Kidney (tissue), 13 donors: ENCODE measurements at regions not wholly inside any gene's neighbourhood (a gene's known extent, or its start where the extent isn't known, plus 50 kb on each side); places are given as distances from the start of the nearest gene placed in this dataset.

Experiments
- DNase-seq, 5 donors: peaks; one replicate each; pipeline ENCODE4 v3.0.0-alpha.2; 2013 to 2020
- FAIRE-seq: peaks from 2 replicates; lab custom pipeline; 2012; peaks lifted over from hg19 to GRCh38; lab: Jason Lieb, UNC
- H3K27ac ChIP-seq, 2 donors: one replicate each; pipeline ENCODE4 v1.7.0; 2013; ENCODE audit warnings: low read depth in 2 of 2, low read length in 2 of 2, inconsistent platforms in 1 of 2
- H3K27me3 ChIP-seq: one replicate; pipeline ENCODE4 v1.7.1; 2013; ENCODE audit warnings: low read length, inconsistent platforms; ENCODE audit not compliant: control insufficient read depth, insufficient read depth
- H3K36me3 ChIP-seq, 3 donors: one replicate each; pipeline versions ENCODE4 v1.7.0 to v1.7.1; 2013; ENCODE audit warnings: low read length in 3 of 3, control low read depth in 1 of 3, inconsistent platforms in 1 of 3; ENCODE audit not compliant: insufficient read depth in 3 of 3, control insufficient read depth in 2 of 3
- H3K4me1 ChIP-seq, 3 donors: one replicate each; pipeline versions ENCODE4 v1.7.0 to v1.7.1; 2013; ENCODE audit warnings: low read length in 3 of 3, inconsistent platforms in 1 of 3, low read depth in 1 of 3; ENCODE audit not compliant: control insufficient read depth in 2 of 3, insufficient read depth in 2 of 3
- H3K4me3 ChIP-seq, 3 donors: one replicate each; pipeline versions ENCODE4 v1.7.0 to v1.8.1; 2013; ENCODE audit warnings: low read length in 3 of 3, control low read depth in 1 of 3, inconsistent platforms in 1 of 3
- H3K9ac ChIP-seq, 3 donors: one replicate each; pipeline versions ENCODE4 v1.7.0 to v1.7.1; 2013; ENCODE audit warnings: low read length in 3 of 3, control low read depth in 1 of 3, inconsistent platforms in 1 of 3
- H3K9me3 ChIP-seq, 3 donors: one replicate each; pipeline versions ENCODE4 v1.7.0 to v1.7.1; 2013; ENCODE audit warnings: low read length in 3 of 3, control low read depth in 1 of 3, inconsistent platforms in 1 of 3; ENCODE audit not compliant: control insufficient read depth in 2 of 3, insufficient read depth in 1 of 3
- intact Hi-C: fragments of 100-400 bp; cut with DNase I; formaldehyde crosslinking; loops from one replicate; pipeline ENCODE4 v1.11.1; 2022
- TF ChIP-seq, protein P1 (sequence below): IDR thresholded peaks from 3 replicates; pipeline ENCODE4 v1.5.1; 2012; ENCODE audit warnings: mild to moderate bottlenecking, moderate library complexity, borderline replicate concordance; ENCODE audit not compliant: insufficient read depth; ENCODE audit errors: extremely low read depth
- donor health status: control.
- donor health status: control.
- donor health status: control.
- donor health status: control.
- donor health status: control.
- donor health status: DM: yes; HTN: yes; CAD: no.
- donor health status: Normal renal cell carcinoma (clear cell type).

DNA sequence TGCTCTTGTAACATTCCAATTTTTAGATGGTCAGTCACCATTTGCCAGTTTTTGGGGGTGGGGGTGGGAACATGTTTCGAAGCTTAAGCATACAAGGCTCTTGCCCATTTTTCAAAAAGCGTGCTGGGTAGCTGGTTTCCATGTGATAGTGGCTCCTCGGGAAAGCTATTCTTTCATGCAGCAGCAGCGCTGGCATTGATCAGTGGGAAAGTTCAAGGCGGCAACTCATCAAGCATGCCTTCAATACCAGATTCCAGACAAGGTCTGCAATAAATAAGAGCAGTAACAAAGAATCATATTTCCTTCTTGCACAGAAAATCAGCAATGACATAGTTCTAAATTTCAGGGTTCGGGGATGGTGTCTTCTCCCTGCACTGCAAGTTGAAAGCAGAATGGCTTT lies 133.5 kb upstream of the ONECUT1 start:
- intact Hi-C loops: no loop called here
- Histone ChIP-seq H3K9ac (no peak overlapping the region), H3K4me3 (no peak overlapping the region), H3K4me1 (no peaks in the 10 kb centered on the region), H3K27me3 (no peaks in the 10 kb centered on the region), H3K36me3 (no peaks in the 10 kb centered on the region), H3K9me3 (no peaks in the 10 kb centered on the region), H3K27ac (no peak overlapping the region)
- no peak for DNase-seq
- no peak for FAIRE-seq
- TF ChIP-seq, protein P1, sequence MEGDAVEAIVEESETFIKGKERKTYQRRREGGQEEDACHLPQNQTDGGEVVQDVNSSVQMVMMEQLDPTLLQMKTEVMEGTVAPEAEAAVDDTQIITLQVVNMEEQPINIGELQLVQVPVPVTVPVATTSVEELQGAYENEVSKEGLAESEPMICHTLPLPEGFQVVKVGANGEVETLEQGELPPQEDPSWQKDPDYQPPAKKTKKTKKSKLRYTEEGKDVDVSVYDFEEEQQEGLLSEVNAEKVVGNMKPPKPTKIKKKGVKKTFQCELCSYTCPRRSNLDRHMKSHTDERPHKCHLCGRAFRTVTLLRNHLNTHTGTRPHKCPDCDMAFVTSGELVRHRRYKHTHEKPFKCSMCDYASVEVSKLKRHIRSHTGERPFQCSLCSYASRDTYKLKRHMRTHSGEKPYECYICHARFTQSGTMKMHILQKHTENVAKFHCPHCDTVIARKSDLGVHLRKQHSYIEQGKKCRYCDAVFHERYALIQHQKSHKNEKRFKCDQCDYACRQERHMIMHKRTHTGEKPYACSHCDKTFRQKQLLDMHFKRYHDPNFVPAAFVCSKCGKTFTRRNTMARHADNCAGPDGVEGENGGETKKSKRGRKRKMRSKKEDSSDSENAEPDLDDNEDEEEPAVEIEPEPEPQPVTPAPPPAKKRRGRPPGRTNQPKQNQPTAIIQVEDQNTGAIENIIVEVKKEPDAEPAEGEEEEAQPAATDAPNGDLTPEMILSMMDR: no peak

DNA sequence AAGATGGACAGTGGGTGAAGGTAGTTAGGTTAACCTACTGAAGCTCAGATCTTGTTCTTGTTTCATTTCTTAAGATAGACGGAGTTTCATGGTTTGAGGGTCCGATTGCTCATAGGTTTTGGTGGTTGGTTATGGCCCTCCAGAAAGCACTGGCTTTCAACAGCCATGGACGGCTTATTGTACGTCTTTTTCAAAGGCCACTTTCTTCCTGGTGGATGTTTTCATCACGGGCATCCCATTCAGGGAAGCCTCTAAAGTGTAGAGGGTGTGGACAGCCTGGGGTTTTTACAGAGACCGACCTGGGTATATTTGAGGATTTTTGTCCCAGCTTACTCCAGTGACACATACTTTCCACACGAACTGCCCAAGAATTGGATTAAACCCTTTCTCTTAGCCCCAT lies 132.7 kb upstream of the ONECUT1 start:
- FAIRE-seq: no peak
- H3K9me3 ChIP-seq: no peaks in the 10 kb centered on the region
- H3K27me3 ChIP-seq: no peaks in the 10 kb centered on the region
- H3K4me3 ChIP-seq: no peak overlapping the region
- no peak overlapping the region for H3K9ac ChIP-seq
- TF ChIP-seq, protein P1: no peak
- no peaks in the 10 kb centered on the region for H3K36me3 ChIP-seq
- intact Hi-C loops: no loop called here
- no peak overlapping the region for H3K27ac ChIP-seq
- no peaks in the 10 kb centered on the region for H3K4me1 ChIP-seq
- DNase-seq: no peak

DNA sequence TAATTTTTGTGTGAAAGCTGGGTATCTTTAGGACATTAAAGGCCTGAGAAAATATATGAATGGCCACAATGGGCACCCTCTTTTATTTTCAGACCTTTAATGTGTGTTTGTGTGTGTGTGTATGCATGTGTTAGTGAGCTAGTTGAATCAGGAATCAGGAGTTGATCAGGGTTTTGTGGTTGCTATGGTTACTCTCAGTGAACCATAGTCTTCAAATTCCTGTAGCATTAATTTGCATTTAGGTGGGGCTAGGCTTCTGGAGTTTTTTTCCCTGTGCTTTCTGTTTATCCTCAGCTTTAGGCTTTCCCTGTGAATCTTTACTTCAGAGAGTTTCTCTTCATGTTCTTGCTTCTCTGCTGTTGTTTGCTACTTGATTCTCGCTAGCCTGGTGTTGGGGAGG lies 122.0 kb upstream of the ONECUT1 start:
- H3K4me1 ChIP-seq: no peaks in the 10 kb centered on the region
- no peaks in the 10 kb centered on the region for H3K36me3 ChIP-seq
- TF ChIP-seq, protein P1: no peak
- no peak overlapping the region for H3K4me3 ChIP-seq
- no peaks in the 10 kb centered on the region for H3K9me3 ChIP-seq
- no peak for FAIRE-seq
- peak in 2 of 5 donors; percentile 49 to 65 for DNase-seq
- no peak overlapping the region for H3K9ac ChIP-seq
- H3K27me3 ChIP-seq: no peaks in the 10 kb centered on the region
- intact Hi-C loops: no loop called here
- no peak overlapping the region for H3K27ac ChIP-seq

DNA sequence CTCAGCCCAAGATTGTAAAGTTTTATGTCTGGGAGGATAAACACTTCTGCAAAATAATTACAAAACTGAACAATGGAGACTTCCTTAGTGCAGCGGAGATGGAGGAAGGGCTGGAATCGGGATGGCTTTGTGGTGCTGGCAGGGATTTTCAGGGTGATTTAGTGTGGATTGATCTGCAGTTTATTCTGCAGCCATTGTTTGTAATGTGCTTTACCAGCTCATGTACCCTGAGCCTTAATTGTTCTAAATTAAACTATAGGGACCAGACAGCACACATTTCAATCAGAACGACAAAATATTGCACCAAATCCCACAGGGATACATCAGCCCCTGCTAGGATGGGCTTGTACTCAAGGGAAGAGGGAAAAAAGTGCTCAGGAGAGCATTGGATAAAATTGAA lies 103.2 kb upstream of the ONECUT1 start:
- no peak for FAIRE-seq

More for the DNA sequence above, 103.2 kb upstream of the ONECUT1 start:
- intact Hi-C loops: no loop called here
- TF ChIP-seq, protein P1: no peak
- H3K27me3 ChIP-seq: no peaks in the 10 kb centered on the region
- H3K4me1 ChIP-seq: no peaks in the 10 kb centered on the region
- no peak overlapping the region for H3K9ac ChIP-seq
- H3K27ac ChIP-seq: no peak overlapping the region
- no peak overlapping the region for H3K4me3 ChIP-seq
- H3K36me3 ChIP-seq: no peaks in the 10 kb centered on the region
- no peaks in the 10 kb centered on the region for H3K9me3 ChIP-seq
- DNase-seq: no peak
